ENCODE measurements at regions not wholly inside any gene's neighbourhood (a gene's known extent, or its start where the extent isn't known, plus 50 kb on each side); places are given as distances from the start of the nearest gene placed in this dataset.
"Not testable (repeated sequence)": the region's sequence is repeated elsewhere in the genome, so short reads cannot be mapped to it uniquely, and the experiment has no call there.

GRCh38 chr5:106640511-106640910 lies 1030.2 kb downstream of the EFNA5 start:
- no peak for DNase-seq (ENCODE audit: low spot score)
- in situ Hi-C loops (cut with MboI; ENCODE audit: low pct_unique_long_range_greater_than_20kb, low sequenced_read_pairs, unreplicated experiment): no loop called here
- no peak for TF ChIP-seq CTCF (IDR thresholded peaks at IDR 0.05; ENCODE audit: extremely low read depth, insufficient read depth, missing control alignments)

GRCh38 chr5:106639488-106639887 lies 1031.2 kb downstream of the EFNA5 start:
- TF ChIP-seq CTCF (IDR thresholded peaks at IDR 0.05; ENCODE audit: extremely low read depth, insufficient read depth, missing control alignments): no peak
- in situ Hi-C loops (cut with MboI; ENCODE audit: low pct_unique_long_range_greater_than_20kb, low sequenced_read_pairs, unreplicated experiment): no loop called here
- DNase-seq (ENCODE audit: low spot score): no peak

- no peak for TF ChIP-seq CTCF (IDR thresholded peaks at IDR 0.05; ENCODE audit: extremely low read depth, insufficient read depth, missing control alignments)
- no peak for DNase-seq (ENCODE audit: low spot score)
- in situ Hi-C loops (cut with MboI; ENCODE audit: low pct_unique_long_range_greater_than_20kb, low sequenced_read_pairs, unreplicated experiment): no loop called here
These were observed 1033.5 kb downstream of the EFNA5 start for GRCh38 chr5:106637275-106637674.

GRCh38 chr5:106634375-106634774 lies 1036.4 kb downstream of the EFNA5 start:
- DNase-seq (ENCODE audit: low spot score): no peak
- in situ Hi-C loops (cut with MboI; ENCODE audit: low pct_unique_long_range_greater_than_20kb, low sequenced_read_pairs, unreplicated experiment): no loop called here
- TF ChIP-seq CTCF (IDR thresholded peaks at IDR 0.05; ENCODE audit: extremely low read depth, insufficient read depth, missing control alignments): no peak

GRCh38 chr5:106633825-106634224 lies 1036.9 kb downstream of the EFNA5 start:
- TF ChIP-seq CTCF (IDR thresholded peaks at IDR 0.05; ENCODE audit: extremely low read depth, insufficient read depth, missing control alignments): no peak
- DNase-seq (ENCODE audit: low spot score): no peak
- in situ Hi-C loops (cut with MboI; ENCODE audit: low pct_unique_long_range_greater_than_20kb, low sequenced_read_pairs, unreplicated experiment): no loop called here

- DNase-seq (ENCODE audit: low spot score); in situ Hi-C loops (cut with MboI; ENCODE audit: low pct_unique_long_range_greater_than_20kb, low sequenced_read_pairs, unreplicated experiment): not testable (repeated sequence)
These were observed 1042.3 kb downstream of the EFNA5 start for GRCh38 chr5:106628456-106628855.

GRCh38 chr5:106610041-106610440 lies 1060.7 kb downstream of the EFNA5 start:
- in situ Hi-C loops (cut with MboI; ENCODE audit: low pct_unique_long_range_greater_than_20kb, low sequenced_read_pairs, unreplicated experiment): no loop called here

More at GRCh38 chr5:106610041-106610440, 1060.7 kb downstream of the EFNA5 start:
- DNase-seq (ENCODE audit: low spot score): no peak
- TF ChIP-seq CTCF (IDR thresholded peaks at IDR 0.05; ENCODE audit: extremely low read depth, insufficient read depth, missing control alignments): no peak
